ENCODE measurements at regions not wholly inside any gene's neighbourhood (a gene's known extent, or its start where the extent isn't known, plus 50 kb on each side); places are given as distances from the start of the nearest gene placed in this dataset.

GRCh38 chr1:56355918-56356317 lies 223.4 kb downstream of the PLPP3 start:
- Mint-ChIP-seq H3K36me3 (ENCODE audit: low read depth) (no peaks in the 10 kb centered on the region), H3K27me3 (ENCODE audit: insufficient read depth) (peaks cover 2% of the 10 kb centered on the region), H3K27ac (no peak overlapping the region), H3K4me1 (peaks cover 3% of the 10 kb centered on the region), H3K9me3 (no peaks in the 10 kb centered on the region), H3K4me3 (no peak overlapping the region)
- 84 to 98% methylated on average over 2 to 3 of the region's 3 CpGs for WGBS, 2 experiments (ENCODE audit: insufficient coverage in 1 of 2, insufficient read length in 1 of 2)
- no peak for TF ChIP-seq CTCF (conservative IDR thresholded peaks at IDR 0.05)
- Histone ChIP-seq H3K27ac (ENCODE audit: low read depth, low read length) (no peak overlapping the region), H3K4me3 (ENCODE audit: low read length) (no peak overlapping the region), H3K9me3 (ENCODE audit: control insufficient read depth, low read length) (no peaks in the 10 kb centered on the region), H3K4me1 (ENCODE audit: control insufficient read depth, insufficient read depth, low read length) (no peaks in the 10 kb centered on the region), H3K36me3 (ENCODE audit: control insufficient read depth, insufficient read depth, low read length) (no peaks in the 10 kb centered on the region), H3K9ac (ENCODE audit: extremely low read depth, low read length, poor library complexity, severe bottlenecking) (no peak overlapping the region), H3K27me3 (ENCODE audit: control insufficient read depth, insufficient read depth, low read length, poor library complexity, severe bottlenecking) (no peaks in the 10 kb centered on the region)
- no peak for DNase-seq

- DNase-seq = no peak
- Mint-ChIP-seq H3K9me3 (no peaks in the 10 kb centered on the region), H3K4me1 (peaks cover 3% of the 10 kb centered on the region), H3K36me3 (ENCODE audit: low read depth) (no peaks in the 10 kb centered on the region), H3K27me3 (ENCODE audit: insufficient read depth) (peaks cover 2% of the 10 kb centered on the region), H3K4me3 (no peak overlapping the region), H3K27ac (no peak overlapping the region)
- 97 to 100% methylated on average over 1 of the region's 1 CpG for WGBS, 2 experiments (ENCODE audit: insufficient coverage in 1 of 2, insufficient read length in 1 of 2)
- Histone ChIP-seq H3K9me3 (ENCODE audit: control insufficient read depth, low read length) (no peaks in the 10 kb centered on the region), H3K4me1 (ENCODE audit: control insufficient read depth, insufficient read depth, low read length) (no peaks in the 10 kb centered on the region), H3K36me3 (ENCODE audit: control insufficient read depth, insufficient read depth, low read length) (no peaks in the 10 kb centered on the region), H3K4me3 (ENCODE audit: low read length) (no peak overlapping the region), H3K9ac (ENCODE audit: extremely low read depth, low read length, poor library complexity, severe bottlenecking) (no peak overlapping the region), H3K27me3 (ENCODE audit: control insufficient read depth, insufficient read depth, low read length, poor library complexity, severe bottlenecking) (no peaks in the 10 kb centered on the region), H3K27ac (ENCODE audit: low read depth, low read length) (no peak overlapping the region)
- TF ChIP-seq CTCF (conservative IDR thresholded peaks at IDR 0.05) = no peak
Observed at GRCh38 chr1:56355422-56355821, 223.9 kb downstream of the PLPP3 start.

GRCh38 chr1:56345831-56346230 lies 233.5 kb downstream of the PLPP3 start:
- Mint-ChIP-seq H3K27me3 (ENCODE audit: insufficient read depth) (no peaks in the 10 kb centered on the region), H3K27ac (no peak overlapping the region), H3K4me3 (no peak overlapping the region), H3K9me3 (peaks cover 21% of the 10 kb centered on the region), H3K36me3 (ENCODE audit: low read depth) (no peaks in the 10 kb centered on the region), H3K4me1 (no peaks in the 10 kb centered on the region)
- H3K36me3 ChIP-seq (ENCODE audit: control insufficient read depth, insufficient read depth, low read length) = no peaks in the 10 kb centered on the region
- TF ChIP-seq CTCF (conservative IDR thresholded peaks at IDR 0.05) = no peak
- no peaks in the 10 kb centered on the region for H3K27me3 ChIP-seq (ENCODE audit: control insufficient read depth, insufficient read depth, low read length, poor library complexity, severe bottlenecking)
- peaks cover 9% of the 10 kb centered on the region for H3K9me3 ChIP-seq (ENCODE audit: control insufficient read depth, low read length)
- H3K4me3 ChIP-seq (ENCODE audit: low read length) = no peak overlapping the region
- no peaks in the 10 kb centered on the region for H3K4me1 ChIP-seq (ENCODE audit: control insufficient read depth, insufficient read depth, low read length)
- no peak overlapping the region for H3K27ac ChIP-seq (ENCODE audit: low read depth, low read length)
- no peak for DNase-seq
- H3K9ac ChIP-seq (ENCODE audit: extremely low read depth, low read length, poor library complexity, severe bottlenecking) = no peak overlapping the region

Data from endodermal cell (in vitro differentiated cells).